Tongue (tissue), 1 donor: ENCODE measurements at regions not wholly inside any gene's neighbourhood (a gene's known extent, or its start where the extent isn't known, plus 50 kb on each side); places are given as distances from the start of the nearest gene placed in this dataset.
"Not testable (repeated sequence)": the region's sequence is repeated elsewhere in the genome, so short reads cannot be mapped to it uniquely, and the experiment has no call there.

Experiments used
- DNase-seq: peaks from one replicate; pipeline ENCODE4 v3.0.0-alpha.2; 2015

DNA sequence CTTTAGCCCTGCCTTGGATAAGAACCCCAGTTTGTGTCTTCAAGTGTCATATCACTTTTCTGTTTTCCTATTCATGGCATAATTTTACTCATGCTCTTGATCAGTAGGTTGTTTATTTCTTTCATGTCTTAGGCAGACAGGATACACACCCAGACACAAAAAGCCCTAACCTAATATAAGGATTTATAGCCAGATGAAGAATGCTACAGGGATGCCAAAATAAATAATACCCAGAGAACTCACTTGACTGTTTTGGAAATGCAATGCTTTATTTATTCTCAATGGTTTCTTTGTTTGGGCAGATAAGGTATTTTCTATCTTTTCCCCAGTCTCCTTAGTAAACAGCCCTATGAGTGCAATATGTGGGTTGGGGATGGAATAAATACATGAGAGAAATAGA lies 424.0 kb upstream of the PDZRN3 start:
- no peak for DNase-seq

GRCh38 chr3:74045000-74045399 lies 420.3 kb upstream of the PDZRN3 start:
- no peak for DNase-seq

DNA sequence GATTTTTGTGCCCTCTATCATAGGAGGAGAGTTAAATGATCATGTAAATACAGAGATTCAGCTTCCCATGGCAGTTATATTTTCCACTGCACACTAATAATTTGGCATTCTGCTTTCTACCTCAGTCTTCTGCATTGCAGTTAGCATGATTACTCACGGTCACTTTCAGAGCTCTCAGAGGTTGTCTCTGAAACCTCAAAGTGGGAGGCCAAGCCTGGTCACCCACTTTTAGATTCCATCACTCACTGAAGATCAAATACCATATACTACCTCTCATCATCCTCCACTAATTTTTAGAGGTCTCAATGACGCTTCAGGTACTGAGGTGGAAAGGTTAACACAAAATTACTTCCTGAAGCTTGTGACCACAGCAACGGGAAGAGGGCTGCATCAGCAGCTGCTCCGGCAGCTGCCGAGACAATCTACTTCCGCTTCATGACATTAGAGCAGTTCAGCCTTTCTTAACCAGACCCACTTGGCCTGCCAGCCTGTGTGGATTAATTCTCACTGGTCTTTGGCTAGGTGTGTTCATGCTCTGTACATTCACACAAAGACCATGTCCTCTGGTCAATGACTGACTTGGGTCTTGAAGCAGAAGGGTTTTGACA lies 416.4 kb upstream of the PDZRN3 start:
- peak; percentile 10 for DNase-seq

DNA sequence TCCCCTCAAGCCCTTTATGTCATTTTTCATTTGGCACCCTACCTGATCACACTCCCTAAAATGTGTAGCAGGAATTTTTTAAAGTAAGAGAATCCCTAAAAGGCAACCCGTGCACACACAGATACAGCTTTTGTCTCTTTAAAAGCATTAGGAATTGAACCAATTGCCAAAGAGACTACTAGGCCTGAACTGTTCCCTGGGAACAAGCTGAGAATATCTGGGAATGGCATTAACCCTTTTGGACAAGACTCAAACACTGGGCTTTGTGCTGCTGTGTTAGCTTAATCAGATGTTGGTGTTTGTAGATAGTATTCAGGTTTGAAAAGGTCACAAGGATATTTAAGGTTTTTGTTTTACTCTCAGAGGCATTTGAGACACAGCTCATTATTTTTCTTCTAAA lies 414.4 kb upstream of the PDZRN3 start:
- no peak for DNase-seq

DNA sequence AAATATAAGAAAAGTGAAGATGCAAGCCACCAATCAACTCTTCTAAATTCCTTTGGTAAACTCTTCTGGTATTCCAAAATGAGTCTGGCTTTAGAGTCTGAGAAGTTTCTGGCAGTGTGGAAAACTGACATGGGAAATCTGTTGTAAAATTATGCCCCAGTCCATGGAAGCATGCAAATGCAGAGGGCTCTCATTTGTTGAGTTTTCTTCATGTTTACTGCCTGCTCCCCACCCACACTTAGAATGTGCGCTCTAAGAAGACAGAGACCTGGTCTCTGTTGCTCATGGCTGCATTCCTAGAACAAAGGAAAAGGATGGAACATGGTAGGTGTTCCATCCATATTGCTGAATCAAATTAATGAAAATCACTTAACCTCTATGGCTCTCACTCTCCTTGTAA lies 411.8 kb upstream of the PDZRN3 start:
- no peak for DNase-seq

DNA sequence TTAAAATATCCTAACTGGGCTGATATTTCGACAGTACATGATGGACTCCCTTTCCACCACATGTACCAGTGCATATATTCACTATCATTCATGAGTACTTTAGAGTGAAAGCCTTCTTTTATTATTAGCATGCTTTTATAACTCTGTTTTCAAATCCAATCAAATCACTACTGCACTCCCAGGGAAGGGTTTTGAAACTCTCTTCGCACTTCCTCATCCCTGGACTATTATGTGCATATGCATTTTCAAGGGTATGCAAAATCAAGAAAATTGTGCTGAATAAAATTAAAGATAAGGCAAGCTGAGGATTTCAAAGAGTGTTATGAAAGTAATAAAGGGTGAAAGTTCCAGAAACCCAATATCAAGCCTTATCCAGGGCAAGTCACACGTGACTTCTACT lies 411.4 kb upstream of the PDZRN3 start:
- DNase-seq: no peak

GRCh38 chr3:74033806-74034205 lies 409.1 kb upstream of the PDZRN3 start:
- DNase-seq: peak; percentile 29

GRCh38 chr3:74033381-74033780 lies 408.6 kb upstream of the PDZRN3 start:
- no peak for DNase-seq

DNA sequence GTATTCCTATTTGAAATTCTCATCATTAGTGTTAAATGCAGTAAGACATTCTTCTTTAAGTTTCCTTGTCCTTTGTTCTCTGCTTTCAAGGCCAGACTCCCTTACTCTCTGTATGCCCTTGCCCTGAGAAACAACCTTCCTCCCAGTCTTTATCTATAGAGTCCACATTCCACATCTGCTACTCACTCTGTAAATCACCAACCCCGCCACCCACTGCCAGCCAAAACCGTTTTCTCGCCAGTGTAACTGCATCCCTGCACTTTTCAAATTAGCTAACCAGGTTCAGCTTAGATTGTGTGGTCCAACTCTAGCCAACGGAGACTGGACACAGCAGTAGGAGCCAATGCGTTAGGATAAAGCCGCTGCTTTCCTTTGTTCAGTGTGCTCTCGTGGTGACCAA lies 402.4 kb upstream of the PDZRN3 start:
- DNase-seq: no peak

DNA sequence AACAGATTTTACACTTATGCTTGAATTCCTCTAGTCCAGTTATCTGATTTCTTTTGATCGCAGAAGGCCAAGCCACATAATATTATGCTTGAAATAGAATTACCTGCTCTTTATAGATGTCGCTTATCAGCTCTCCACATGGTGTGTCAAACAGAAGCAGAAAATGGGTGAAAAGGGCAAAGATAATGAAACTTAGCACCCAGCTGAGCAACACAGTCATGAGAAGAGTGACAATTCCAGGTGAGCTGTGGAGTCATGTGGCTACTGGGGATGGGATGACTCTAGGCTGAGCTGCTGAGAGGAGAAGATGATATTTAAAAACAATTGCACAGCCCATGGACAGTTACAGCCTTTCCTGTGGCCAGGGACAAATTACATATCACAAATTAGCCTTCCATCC lies 398.7 kb upstream of the PDZRN3 start:
- no peak for DNase-seq

- no peak for DNase-seq
These were observed 396.7 kb upstream of the PDZRN3 start for GRCh38 chr3:74021449-74021848.

GRCh38 chr3:74009961-74010844 lies 385.5 kb upstream of the PDZRN3 start:
- no peak for DNase-seq

DNA sequence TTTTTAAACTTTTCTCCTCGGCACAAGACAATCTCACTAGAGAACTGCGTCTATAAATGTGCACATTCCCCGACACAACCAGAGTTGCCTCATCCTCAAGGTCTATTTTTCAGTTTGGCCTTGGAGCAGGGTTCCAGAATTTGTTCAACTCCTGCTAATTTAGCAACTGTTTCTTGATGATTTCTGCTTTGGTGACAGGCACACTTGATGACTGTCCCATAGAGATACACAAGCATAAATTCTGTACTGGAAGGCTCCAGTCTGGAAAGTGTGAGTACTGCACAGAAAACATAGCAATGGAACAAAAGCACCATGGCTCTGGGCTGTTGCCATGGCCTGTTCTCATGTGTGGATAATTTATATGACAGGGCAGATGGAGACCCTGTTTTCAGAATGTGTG lies 379.6 kb upstream of the PDZRN3 start:
- peak; percentile 9 for DNase-seq

DNA sequence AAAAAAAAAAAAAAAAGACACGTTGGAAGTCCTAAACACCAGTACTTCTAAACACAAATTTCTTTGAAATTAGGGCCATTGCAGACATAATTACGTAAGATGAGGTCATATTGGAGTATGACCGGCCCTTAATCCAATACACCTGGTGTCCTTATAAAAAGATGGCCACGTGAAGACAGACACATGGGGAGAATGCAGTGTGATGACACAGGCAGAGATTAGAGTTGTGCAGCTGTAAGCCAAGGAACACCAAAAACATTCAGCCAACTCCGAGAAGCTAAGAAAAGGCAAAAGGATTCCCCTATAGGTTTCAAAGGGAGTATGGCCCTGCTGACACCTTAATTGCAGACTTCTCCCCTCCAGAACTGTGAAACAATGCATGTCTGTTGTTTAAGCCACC lies 379.0 kb upstream of the PDZRN3 start:
- DNase-seq: no peak

GRCh38 chr3:74001436-74001835 lies 376.7 kb upstream of the PDZRN3 start:
- DNase-seq: no peak

DNA sequence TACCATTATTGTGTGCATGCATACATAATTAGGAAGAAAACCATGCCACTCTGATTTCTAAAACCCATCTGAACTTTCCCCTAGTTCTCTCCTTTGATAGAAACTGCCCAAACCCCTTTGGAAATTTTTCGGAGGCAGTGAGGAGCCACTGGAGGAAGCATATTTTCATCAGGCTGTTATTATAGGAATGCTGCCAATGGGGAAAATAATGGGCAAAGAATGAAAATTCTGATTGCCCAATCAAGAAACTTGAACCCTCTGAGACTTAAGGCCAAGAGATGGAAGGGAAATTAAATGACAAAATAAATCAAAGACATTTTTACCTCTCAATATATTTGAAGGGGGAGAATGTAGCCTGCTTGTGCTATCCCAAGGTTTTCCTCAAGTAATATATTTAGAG lies 376.0 kb upstream of the PDZRN3 start:
- no peak for DNase-seq

- no peak for DNase-seq
These were observed 374.8 kb upstream of the PDZRN3 start for GRCh38 chr3:73999501-73999900.

DNA sequence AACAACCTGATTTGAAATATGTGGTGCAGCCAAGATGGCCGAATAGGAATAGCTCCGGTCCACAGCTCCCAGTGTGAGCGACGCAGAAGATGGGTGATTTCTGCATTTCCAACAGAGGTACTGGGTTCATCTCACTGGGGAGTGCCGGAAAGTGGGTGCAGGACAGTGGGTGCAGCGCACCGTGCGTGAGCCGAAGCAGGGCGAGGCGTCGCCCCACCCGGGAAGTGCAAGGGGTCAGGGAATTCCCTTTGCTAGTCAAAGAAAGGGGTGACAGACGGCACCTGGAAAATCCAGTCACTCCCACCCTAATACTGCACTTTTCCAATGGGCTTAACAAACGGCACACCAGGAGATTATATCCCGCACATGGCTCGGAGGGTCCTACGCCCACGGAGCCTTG lies 365.9 kb upstream of the PDZRN3 start:
- not testable (repeated sequence) for DNase-seq

DNA sequence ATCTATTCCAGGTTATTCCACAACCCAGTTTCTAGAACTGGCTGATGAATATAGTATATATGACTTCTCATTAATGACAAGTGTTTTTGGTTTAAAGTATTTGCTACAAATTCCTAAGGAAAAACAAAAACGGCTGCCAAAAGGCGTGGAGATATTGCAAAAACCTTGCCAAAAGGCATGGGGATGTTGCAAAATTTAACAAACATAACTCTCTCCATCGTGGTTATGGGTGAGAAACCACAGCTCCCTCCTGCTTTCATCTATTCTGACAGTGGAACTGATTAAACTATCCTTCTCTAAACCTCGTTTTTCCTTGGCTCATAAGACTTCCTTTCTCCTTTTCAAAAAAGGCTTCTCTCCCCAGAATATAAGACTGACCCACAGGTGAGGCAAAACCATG lies 342.0 kb upstream of the PDZRN3 start:
- no peak for DNase-seq

DNA sequence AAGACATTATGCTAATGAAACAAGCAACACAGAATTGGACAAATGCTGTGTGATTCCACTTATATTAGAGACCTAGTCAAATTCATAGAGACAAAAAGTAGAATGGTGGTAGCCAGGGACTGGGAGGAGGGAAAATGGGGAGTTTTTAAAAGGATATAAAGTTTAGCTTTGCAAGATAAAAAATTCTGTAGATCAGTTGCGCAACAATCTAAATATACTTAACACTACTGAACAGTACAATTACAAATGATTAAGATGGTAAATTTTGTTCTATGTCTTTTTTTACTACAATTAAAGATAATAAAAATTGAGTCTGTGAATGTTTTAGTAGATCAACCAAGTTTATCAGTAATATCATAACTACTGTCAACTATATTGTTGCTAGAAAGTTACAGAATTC lies 340.1 kb upstream of the PDZRN3 start:
- DNase-seq: no peak

DNA sequence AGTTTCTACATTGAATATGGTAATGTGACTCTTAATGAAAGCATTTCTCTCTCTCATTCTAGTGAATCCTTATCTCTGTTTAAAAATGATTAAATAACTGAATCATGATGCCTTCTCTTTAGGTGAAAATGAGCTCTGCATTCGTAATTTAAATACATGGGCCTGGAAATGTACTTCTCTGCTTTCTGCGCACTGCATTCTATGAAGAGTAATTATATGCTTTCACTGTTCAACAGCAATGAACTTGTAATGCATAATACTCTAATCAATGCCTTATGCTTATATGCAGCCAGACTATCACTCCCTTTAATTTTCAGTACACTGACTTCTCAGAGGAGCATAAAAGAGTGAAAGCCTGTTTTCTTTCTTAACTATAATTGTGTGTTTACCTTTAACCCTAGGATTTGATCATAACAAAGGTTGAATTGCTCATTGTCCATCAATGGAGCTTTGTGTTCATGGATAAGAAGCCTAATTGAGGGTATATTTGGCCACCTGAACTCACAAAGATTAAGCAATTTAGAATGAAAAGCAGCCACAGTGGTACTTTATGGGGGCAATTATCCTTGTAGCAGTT lies 330.8 kb upstream of the PDZRN3 start:
- no peak for DNase-seq

GRCh38 chr3:73954506-73954905 lies 329.8 kb upstream of the PDZRN3 start:
- no peak for DNase-seq

DNA sequence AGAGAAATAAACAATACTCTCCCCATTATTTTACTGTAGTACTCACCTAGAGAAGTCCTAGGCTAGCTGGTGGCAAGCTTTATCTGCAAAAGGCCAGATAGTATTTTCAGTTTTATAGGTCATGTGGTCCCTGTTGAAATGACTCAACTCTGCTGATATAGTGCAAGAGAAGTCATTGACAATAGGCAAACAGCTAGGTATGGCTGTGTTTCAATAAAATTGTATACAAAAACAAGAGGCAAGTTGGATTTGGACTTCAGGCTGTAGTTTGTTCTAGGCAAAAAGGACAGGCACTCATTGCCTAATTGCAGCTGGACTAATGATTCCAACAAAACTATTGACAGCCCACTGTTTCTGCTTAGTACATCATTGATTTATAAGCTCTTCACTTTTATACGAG lies 328.0 kb upstream of the PDZRN3 start:
- DNase-seq: no peak
